GM12891 (cell line): ENCODE measurements at regions not wholly inside any gene's neighbourhood (a gene's known extent, or its start where the extent isn't known, plus 50 kb on each side); places are given as distances from the start of the nearest gene placed in this dataset.

Experiments used
- DNase-seq: peaks from one replicate; pipeline ENCODE4 v3.0.0; 2011; ENCODE audit warnings: low spot score; ENCODE audit not compliant: insufficient read length
- FAIRE-seq: peaks from 2 replicates; lab custom pipeline; 2011; peaks lifted over from hg19 to GRCh38; lab: Jason Lieb, UNC
- PAX5 ChIP-seq: IDR thresholded peaks from 2 replicates; pipeline ENCODE4 v1.6.1; 2011; ENCODE audit warnings: low read length, moderate library complexity, mild to moderate bottlenecking; ENCODE audit not compliant: insufficient read depth, severe bottlenecking
- POLR2A ChIP-seq: IDR thresholded peaks from 2 replicates; pipeline ENCODE4 v1.6.1; 2011; ENCODE audit warnings: low read depth, low read length, control low read depth
- POLR2AphosphoS5 ChIP-seq: IDR thresholded peaks from 2 replicates; pipeline ENCODE4 v1.6.1; 2011; ENCODE audit warnings: low read depth, low read length, control low read depth
- POU2F2 ChIP-seq: IDR thresholded peaks from 2 replicates; pipeline ENCODE4 v1.6.1; 2011; ENCODE audit warnings: low read depth, mild to moderate bottlenecking, control low read depth, low read length, moderate library complexity
- SPI1 ChIP-seq: IDR thresholded peaks from 2 replicates; pipeline ENCODE4 v1.6.1; 2011; ENCODE audit warnings: low read depth, low read length, control low read depth
- TAF1 ChIP-seq: IDR thresholded peaks from 2 replicates; pipeline ENCODE4 v1.6.1; 2011; ENCODE audit warnings: low read depth, low read length, control low read depth

GRCh38 chr4:24637173-24637572 is 52.8 kb upstream of the DHX15 start:
- no peak for TF ChIP-seq SPI1
- no peak for TF ChIP-seq POLR2A
- TF ChIP-seq TAF1, result no peak
- TF ChIP-seq PAX5, result no peak
- no peak for TF ChIP-seq POU2F2
- TF ChIP-seq POLR2AphosphoS5, result no peak
- no peak for FAIRE-seq

GRCh38 chr4:24638396-24638875 is 54.1 kb upstream of the DHX15 start:
- TF ChIP-seq POU2F2 (no peak), POLR2AphosphoS5 (no peak)
- DNase-seq (no peak), FAIRE-seq (no peak)

More at GRCh38 chr4:24637173-24637572, 52.8 kb upstream of the DHX15 start:
- DNase-seq, result no peak

- FAIRE-seq (no peak), DNase-seq (no peak)
- TF ChIP-seq PAX5, result no peak
- TF ChIP-seq POLR2A, result no peak
- no peak for TF ChIP-seq TAF1
- TF ChIP-seq SPI1, result no peak
- no peak for TF ChIP-seq POU2F2
- TF ChIP-seq POLR2AphosphoS5, result no peak
Observed at GRCh38 chr4:24639714-24640113, 55.4 kb upstream of the DHX15 start.

- FAIRE-seq (no peak), DNase-seq (no peak)
- no peak for TF ChIP-seq SPI1
- no peak for TF ChIP-seq PAX5
- no peak for TF ChIP-seq TAF1
- TF ChIP-seq POU2F2, result no peak
- TF ChIP-seq POLR2AphosphoS5, result no peak
- no peak for TF ChIP-seq POLR2A
Observed at GRCh38 chr4:24640366-24640765, 56.0 kb upstream of the DHX15 start.

- no peak for DNase-seq
- FAIRE-seq, result no peak
- no peak for TF ChIP-seq POU2F2
- no peak for TF ChIP-seq PAX5
- TF ChIP-seq TAF1, result no peak
- no peak for TF ChIP-seq POLR2A
- no peak for TF ChIP-seq SPI1
- TF ChIP-seq POLR2AphosphoS5, result no peak
Observed at GRCh38 chr4:24642981-24643547, 58.7 kb upstream of the DHX15 start.

GRCh38 chr4:24643774-24644520 is 59.6 kb upstream of the DHX15 start:
- FAIRE-seq, result no peak
- TF ChIP-seq TAF1, result no peak
- TF ChIP-seq POLR2A, result no peak
- TF ChIP-seq POLR2AphosphoS5, result no peak
- no peak for TF ChIP-seq PAX5
- TF ChIP-seq SPI1, result no peak
- TF ChIP-seq POU2F2, result no peak
- DNase-seq, result no peak

- FAIRE-seq, result no peak
- TF ChIP-seq TAF1 (no peak), PAX5 (no peak), POLR2AphosphoS5 (no peak), SPI1 (no peak), POLR2A (no peak), POU2F2 (no peak)
Observed at GRCh38 chr4:24644983-24645764, 60.8 kb upstream of the DHX15 start.

GRCh38 chr4:24645765-24646550 is 61.6 kb upstream of the DHX15 start:
- DNase-seq (no peak), FAIRE-seq (no peak)
- no peak for TF ChIP-seq SPI1
- no peak for TF ChIP-seq PAX5
- TF ChIP-seq POLR2A, result no peak
- TF ChIP-seq POU2F2, result no peak
- no peak for TF ChIP-seq TAF1
- no peak for TF ChIP-seq POLR2AphosphoS5

More at GRCh38 chr4:24644983-24645764, 60.8 kb upstream of the DHX15 start:
- no peak for DNase-seq

GRCh38 chr4:24646798-24647460 is 62.6 kb upstream of the DHX15 start:
- DNase-seq (no peak), FAIRE-seq (no peak)
- no peak for TF ChIP-seq POU2F2
- TF ChIP-seq PAX5, result no peak
- TF ChIP-seq POLR2A, result no peak
- TF ChIP-seq POLR2AphosphoS5, result no peak
- TF ChIP-seq SPI1, result no peak
- no peak for TF ChIP-seq TAF1
